Hepatocyte (in vitro differentiated cells): ENCODE measurements at regions not wholly inside any gene's neighbourhood (a gene's known extent, or its start where the extent isn't known, plus 50 kb on each side); places are given as distances from the start of the nearest gene placed in this dataset.

Experiments used
- DNase-seq: peaks from one replicate; pipeline ENCODE4 v3.0.0-alpha.2; 2016; ENCODE audit warnings: low spot score
- H2AFZ ChIP-seq: fragments of 200-600 bp; sonication (generic); 2 replicates; pipeline ENCODE4 v1.6.0; 2016; ENCODE audit warnings: antibody characterized with exemption, mild to moderate bottlenecking
- H3K27ac ChIP-seq: fragments of 200-600 bp; sonication (generic); 2 replicates; pipeline ENCODE4 v1.5.1; 2016; ENCODE audit warnings: mild to moderate bottlenecking
- H3K27me3 ChIP-seq: fragments of 200-600 bp; sonication (generic); 2 replicates; pipeline ENCODE4 v1.6.1; 2016
- H3K36me3 ChIP-seq: fragments of 200-600 bp; sonication (generic); replicated peaks from 2 replicates; pipeline ENCODE4 v1.5.1; 2016; ENCODE audit warnings: low read depth; ENCODE audit not compliant: insufficient read depth
- H3K4me1 ChIP-seq: fragments of 200-600 bp; sonication (generic); 2 replicates; pipeline ENCODE4 v1.5.1; 2016; ENCODE audit warnings: mild to moderate bottlenecking, moderate library complexity; ENCODE audit not compliant: insufficient read depth
- H3K4me2 ChIP-seq: fragments of 200-600 bp; sonication (generic); 2 replicates; pipeline ENCODE4 v1.6.0; 2016
- H3K4me3 ChIP-seq: fragments of 200-600 bp; sonication (generic); 2 replicates; pipeline ENCODE4 v1.5.1; 2016; ENCODE audit warnings: mild to moderate bottlenecking
- H3K79me2 ChIP-seq: fragments of 200-600 bp; sonication (generic); 2 replicates; pipeline ENCODE4 v1.6.0; 2017; ENCODE audit warnings: mild to moderate bottlenecking
- H3K9me2 ChIP-seq: fragments of 200-600 bp; sonication (generic); replicated peaks from 2 replicates; pipeline ENCODE4 v1.6.0; 2017; ENCODE audit warnings: mild to moderate bottlenecking; ENCODE audit not compliant: insufficient read depth
- H3K9me3 ChIP-seq: fragments of 200-600 bp; sonication (generic); 2 replicates; pipeline ENCODE4 v1.5.1; 2016; ENCODE audit warnings: low read depth, mild to moderate bottlenecking
- H4K20me1 ChIP-seq: fragments of 200-600 bp; sonication (generic); 2 replicates; pipeline ENCODE4 v1.6.0; 2016; ENCODE audit warnings: mild to moderate bottlenecking; ENCODE audit not compliant: insufficient read depth, poor library complexity, severe bottlenecking
- EZH2 ChIP-seq: fragments of 200-600 bp; sonication (generic); IDR thresholded peaks from 2 replicates; pipeline ENCODE4 v1.6.1; 2016; ENCODE audit warnings: antibody characterized with exemption, mild to moderate bottlenecking, borderline replicate concordance
- EZH2phosphoT487 ChIP-seq: fragments of 200-600 bp; sonication (generic); IDR thresholded peaks from one replicate; pipeline ENCODE4 v1.6.1; 2018; ENCODE audit warnings: antibody characterized with exemption, mild to moderate bottlenecking, low read depth, moderate library complexity; ENCODE audit not compliant: unreplicated experiment, severe bottlenecking
- WGBS: methylation state at CpG from one replicate; pipeline ENCODE4 v1.1.6; 2016; ENCODE audit warnings: low lambda C conversion rate; ENCODE audit errors: missing lambda C conversion rate; 5-methylcytosine and 5-hydroxymethylcytosine counted together
- TF ChIP-seq, protein P1 (sequence below): fragments of 200-600 bp; sonication (generic); IDR thresholded peaks from 2 replicates; pipeline ENCODE4 v1.5.1; 2016; ENCODE audit warnings: antibody characterized with exemption, mild to moderate bottlenecking; ENCODE audit not compliant: poor library complexity

DNA sequence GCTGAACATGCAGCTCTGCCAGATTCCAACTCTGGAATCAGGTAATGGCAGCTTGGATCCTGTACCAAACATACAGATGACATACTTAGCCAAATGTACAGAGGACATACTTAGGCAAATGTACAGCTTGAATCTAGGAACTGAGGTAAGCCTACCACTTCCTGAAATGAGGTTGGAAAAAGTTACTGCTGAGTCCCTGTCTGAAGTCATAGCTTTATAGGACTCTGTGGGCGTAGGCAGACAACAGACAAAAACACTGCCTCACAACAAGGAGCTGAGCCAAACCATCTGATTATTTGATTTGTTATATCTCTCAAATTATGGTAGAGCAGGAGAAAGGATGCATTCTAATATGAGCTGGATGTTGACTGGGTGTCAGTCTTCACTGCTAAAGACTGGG is 290.2 kb upstream of the TCF4 start:
- Histone ChIP-seq H3K4me1 (peaks cover 7% of the 10 kb centered on the region), H4K20me1 (no peaks in the 10 kb centered on the region), H3K27me3 (no peaks in the 10 kb centered on the region), H3K4me3 (no peak overlapping the region), H3K79me2 (no peaks in the 10 kb centered on the region), H3K4me2 (no peak overlapping the region), H3K36me3 (no peaks in the 10 kb centered on the region), H2AFZ (no peak overlapping the region), H3K9me2 (no peaks in the 10 kb centered on the region), H3K9me3 (no peaks in the 10 kb centered on the region), H3K27ac (no peak overlapping the region)
- WGBS = 94% methylated on average over 1 of the region's 1 CpG
- no peak for DNase-seq
- TF ChIP-seq, protein P1, sequence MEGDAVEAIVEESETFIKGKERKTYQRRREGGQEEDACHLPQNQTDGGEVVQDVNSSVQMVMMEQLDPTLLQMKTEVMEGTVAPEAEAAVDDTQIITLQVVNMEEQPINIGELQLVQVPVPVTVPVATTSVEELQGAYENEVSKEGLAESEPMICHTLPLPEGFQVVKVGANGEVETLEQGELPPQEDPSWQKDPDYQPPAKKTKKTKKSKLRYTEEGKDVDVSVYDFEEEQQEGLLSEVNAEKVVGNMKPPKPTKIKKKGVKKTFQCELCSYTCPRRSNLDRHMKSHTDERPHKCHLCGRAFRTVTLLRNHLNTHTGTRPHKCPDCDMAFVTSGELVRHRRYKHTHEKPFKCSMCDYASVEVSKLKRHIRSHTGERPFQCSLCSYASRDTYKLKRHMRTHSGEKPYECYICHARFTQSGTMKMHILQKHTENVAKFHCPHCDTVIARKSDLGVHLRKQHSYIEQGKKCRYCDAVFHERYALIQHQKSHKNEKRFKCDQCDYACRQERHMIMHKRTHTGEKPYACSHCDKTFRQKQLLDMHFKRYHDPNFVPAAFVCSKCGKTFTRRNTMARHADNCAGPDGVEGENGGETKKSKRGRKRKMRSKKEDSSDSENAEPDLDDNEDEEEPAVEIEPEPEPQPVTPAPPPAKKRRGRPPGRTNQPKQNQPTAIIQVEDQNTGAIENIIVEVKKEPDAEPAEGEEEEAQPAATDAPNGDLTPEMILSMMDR = no peak
- TF ChIP-seq EZH2phosphoT487 (no peak), EZH2 (no peak)

DNA sequence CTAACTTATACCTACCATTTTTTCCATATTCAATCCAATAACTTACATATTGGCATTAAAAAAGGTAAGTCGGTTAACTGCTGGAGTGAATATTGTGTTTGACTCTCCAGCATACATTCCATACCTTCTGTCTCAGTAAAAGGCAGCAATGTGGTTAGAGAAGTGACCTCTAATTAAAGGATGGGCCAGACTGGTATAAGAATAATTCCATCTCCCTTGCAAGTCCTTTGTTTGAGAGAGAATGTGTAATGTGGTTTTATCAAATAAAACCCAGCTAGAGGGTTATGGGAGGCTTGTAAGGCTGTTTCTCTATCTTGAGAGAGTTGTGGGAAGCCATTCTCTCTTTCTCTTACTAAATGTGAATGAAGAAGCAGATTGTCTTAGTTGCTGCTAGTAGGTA is 289.3 kb upstream of the TCF4 start:
- peaks cover 7% of the 10 kb centered on the region for H3K4me1 ChIP-seq
- WGBS = 87% methylated on average over 1 of the region's 1 CpG
- H3K9me2 ChIP-seq = no peaks in the 10 kb centered on the region
- no peak overlapping the region for H3K4me2 ChIP-seq
- no peaks in the 10 kb centered on the region for H3K9me3 ChIP-seq
- no peaks in the 10 kb centered on the region for H3K79me2 ChIP-seq
- H3K4me3 ChIP-seq = no peak overlapping the region
- no peak overlapping the region for H3K27ac ChIP-seq
- H3K27me3 ChIP-seq = no peaks in the 10 kb centered on the region
- H4K20me1 ChIP-seq = no peaks in the 10 kb centered on the region
- H2AFZ ChIP-seq = no peak overlapping the region
- TF ChIP-seq EZH2phosphoT487 (no peak), EZH2 (no peak)
- TF ChIP-seq, protein P1 = no peak
- no peaks in the 10 kb centered on the region for H3K36me3 ChIP-seq
- DNase-seq = no peak

DNA sequence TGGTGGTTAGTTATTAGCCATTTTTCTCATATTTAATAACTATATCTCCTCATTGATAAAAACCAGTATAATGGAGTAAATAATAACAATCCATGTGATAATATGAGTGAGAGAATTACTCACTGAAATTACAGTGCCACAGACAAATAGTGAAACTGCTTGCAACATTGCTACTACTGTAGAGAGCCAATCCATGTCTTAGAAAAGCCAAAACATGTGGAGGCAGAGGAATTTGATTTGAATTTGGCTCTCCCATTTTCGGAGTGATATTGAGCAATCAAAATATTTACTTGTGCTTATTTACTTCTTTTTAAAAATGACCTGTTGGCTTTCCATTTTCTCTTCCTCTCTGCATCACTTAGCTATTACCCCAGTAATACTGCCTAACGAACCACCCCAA is 288.3 kb upstream of the TCF4 start:
- Histone ChIP-seq H3K4me2 (no peak overlapping the region), H3K9me3 (no peaks in the 10 kb centered on the region), H3K4me1 (peaks cover 7% of the 10 kb centered on the region), H3K36me3 (no peaks in the 10 kb centered on the region), H4K20me1 (no peaks in the 10 kb centered on the region), H2AFZ (no peak overlapping the region), H3K27me3 (no peaks in the 10 kb centered on the region), H3K4me3 (no peak overlapping the region), H3K27ac (no peak overlapping the region), H3K9me2 (no peaks in the 10 kb centered on the region), H3K79me2 (no peaks in the 10 kb centered on the region)
- no peak for DNase-seq
- WGBS = 92% methylated on average over 2 of the region's 2 CpGs
- TF ChIP-seq, protein P1 = no peak
- TF ChIP-seq EZH2 = no peak
- no peak for TF ChIP-seq EZH2phosphoT487

DNA sequence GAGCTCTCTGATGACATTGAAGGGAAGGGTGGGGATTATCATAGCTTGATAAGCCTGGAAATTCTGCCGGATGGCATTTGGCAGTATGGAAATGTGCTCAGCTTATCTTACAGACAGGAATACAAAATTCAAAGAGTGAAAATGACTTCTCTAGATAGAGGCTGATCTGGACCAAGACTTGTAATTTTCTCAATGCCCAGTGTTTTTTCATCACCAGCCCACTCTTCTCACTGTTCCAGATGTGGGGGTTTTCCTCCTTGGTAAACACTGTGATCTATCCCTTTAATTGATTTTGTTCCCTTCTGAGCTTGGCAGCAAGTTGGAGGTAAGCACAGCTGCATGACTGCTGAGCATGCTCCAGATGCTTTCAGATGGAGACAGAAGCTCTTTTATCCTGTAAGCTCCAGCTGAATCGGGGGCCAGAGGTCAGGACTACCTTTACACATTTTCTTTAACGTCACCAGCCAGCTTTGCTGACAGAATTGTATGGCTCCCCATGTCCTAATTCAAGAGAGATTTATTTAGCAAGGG is 287.4 kb upstream of the TCF4 start:
- H3K9me3 ChIP-seq = no peaks in the 10 kb centered on the region
- peaks cover 7% of the 10 kb centered on the region for H3K4me1 ChIP-seq
- no peaks in the 10 kb centered on the region for H3K79me2 ChIP-seq
- no peak overlapping the region for H3K4me2 ChIP-seq
- H3K27me3 ChIP-seq = no peaks in the 10 kb centered on the region
- H4K20me1 ChIP-seq = no peaks in the 10 kb centered on the region
- no peak for DNase-seq
- H3K36me3 ChIP-seq = no peaks in the 10 kb centered on the region
- no peak for TF ChIP-seq EZH2
- TF ChIP-seq, protein P1 = no peak
- TF ChIP-seq EZH2phosphoT487 = no peak
- H2AFZ ChIP-seq = no peak overlapping the region
- no peak overlapping the region for H3K27ac ChIP-seq
- WGBS = 17% methylated on average over 3 of the region's 3 CpGs
- H3K9me2 ChIP-seq = no peaks in the 10 kb centered on the region
- H3K4me3 ChIP-seq = no peak overlapping the region
